GM04504 (cell line): ENCODE measurements at regions not wholly inside any gene's neighbourhood (a gene's known extent, or its start where the extent isn't known, plus 50 kb on each side); places are given as distances from the start of the nearest gene placed in this dataset.
A peak's percentile ranks its signal among the peaks of the same experiment; 100 is the strongest.
"Not testable (repeated sequence)": the region's sequence is repeated elsewhere in the genome, so short reads cannot be mapped to it uniquely, and the experiment has no call there.

ENCODE experiments used
- DNase-seq: peaks from one replicate; pipeline ENCODE4 v3.0.0-alpha.2; 2012; ENCODE audit warnings: low read depth

- DNase-seq = no peak
Observed at GRCh38 chr10:30170814-30171213, 111.4 kb upstream of the JCAD start.

GRCh38 chr10:30170146-30170545 is 110.8 kb upstream of the JCAD start:
- DNase-seq = no peak

GRCh38 chr10:30169342-30169741 is 110.0 kb upstream of the JCAD start:
- DNase-seq = no peak

- DNase-seq = no peak
Observed at GRCh38 chr10:30166929-30167328, 107.5 kb upstream of the JCAD start.

- DNase-seq = not testable (repeated sequence)
Observed at GRCh38 chr10:30163410-30163809, 104.0 kb upstream of the JCAD start.

GRCh38 chr10:30162796-30163195 is 103.4 kb upstream of the JCAD start:
- DNase-seq = not testable (repeated sequence)

GRCh38 chr10:30160271-30160982 is 101.0 kb upstream of the JCAD start:
- DNase-seq = no peak

- DNase-seq = not testable (repeated sequence)
Observed at GRCh38 chr10:30159614-30160013, 100.2 kb upstream of the JCAD start.

- DNase-seq = no peak
Observed at GRCh38 chr10:30158325-30158960, 99.1 kb upstream of the JCAD start.

- DNase-seq = peak; percentile 17
Observed at GRCh38 chr10:30155401-30155800, 96.0 kb upstream of the JCAD start.

GRCh38 chr10:30154561-30154960 is 95.2 kb upstream of the JCAD start:
- no peak for DNase-seq

- DNase-seq = no peak
Observed at GRCh38 chr10:30154126-30154525, 94.7 kb upstream of the JCAD start.

GRCh38 chr10:30151581-30152389 is 92.4 kb upstream of the JCAD start:
- DNase-seq = peak; percentile 87

GRCh38 chr10:30141423-30141822 is 82.0 kb upstream of the JCAD start:
- no peak for DNase-seq

GRCh38 chr10:30134171-30134945 is 75.0 kb upstream of the JCAD start:
- DNase-seq = no peak

GRCh38 chr10:30133198-30133597 is 73.8 kb upstream of the JCAD start:
- no peak for DNase-seq

- DNase-seq = not testable (repeated sequence)
Observed at GRCh38 chr10:30131369-30131768, 72.0 kb upstream of the JCAD start.

GRCh38 chr10:30129326-30129725 is 69.9 kb upstream of the JCAD start:
- not testable (repeated sequence) for DNase-seq

- DNase-seq = peak; percentile 77
Observed at GRCh38 chr10:30127120-30127541, 67.7 kb upstream of the JCAD start.

GRCh38 chr10:30125496-30125895 is 66.1 kb upstream of the JCAD start:
- DNase-seq = no peak

- DNase-seq = no peak
Observed at GRCh38 chr10:30124704-30125103, 65.3 kb upstream of the JCAD start.

- DNase-seq = no peak
Observed at GRCh38 chr10:30121401-30121800, 62.0 kb upstream of the JCAD start.
